ENCODE measurements at regions not wholly inside any gene's neighbourhood (a gene's known extent, or its start where the extent isn't known, plus 50 kb on each side); places are given as distances from the start of the nearest gene placed in this dataset.

GRCh38 chr18:43876748-43877147, 599.5 kb upstream of the SYT4 start:
- CTCF ChIA-PET = interaction anchor here (0.5 kb wide), 1 partner anchor 84 kb away, joined by 3 read pairs; no protein-coding TSS in a partner anchor
- POLR2A ChIA-PET = no interaction called here
- no peak for TF ChIP-seq ZNF610 (tag by site-specific recombination; IDR thresholded peaks at IDR 0.05; ENCODE audit: borderline replicate concordance)
- TF ChIP-seq KLF1 (tag by site-specific recombination; IDR thresholded peaks at IDR 0.05) = no peak
- TF ChIP-seq ZNF555 (tag by site-specific recombination; conservative IDR thresholded peaks at IDR 0.05) = no peak
- TF ChIP-seq ZNF777 (tag by site-specific recombination; IDR thresholded peaks at IDR 0.05; ENCODE audit: borderline replicate concordance) = no peak
- TF ChIP-seq ZNF311 (tag by site-specific recombination; IDR thresholded peaks at IDR 0.05; ENCODE audit: borderline replicate concordance) = no peak
- TF ChIP-seq REPIN1 (tag by site-specific recombination; IDR thresholded peaks at IDR 0.05; ENCODE audit: low read depth) = no peak
- no peak for TF ChIP-seq ZNF701 (tag by site-specific recombination; IDR thresholded peaks at IDR 0.05)
- TF ChIP-seq CTCF (tag by site-specific recombination; IDR thresholded peaks at IDR 0.05) = no peak
- TF ChIP-seq ZNF404 (tag by site-specific recombination; IDR thresholded peaks at IDR 0.05) = no peak
- TF ChIP-seq ZSCAN30 (tag by site-specific recombination; IDR thresholded peaks at IDR 0.05) = no peak
- no peak for TF ChIP-seq TRIM28 (IDR thresholded peaks at IDR 0.05; ENCODE audit: borderline replicate concordance, low read length)
- no peak for TF ChIP-seq ZSCAN18 (tag by site-specific recombination; IDR thresholded peaks at IDR 0.05)
- no peak for TF ChIP-seq SCRT1 (tag by site-specific recombination; IDR thresholded peaks at IDR 0.05; ENCODE audit: borderline replicate concordance)
- no peak for TF ChIP-seq ZNF324 (tag by site-specific recombination; IDR thresholded peaks at IDR 0.05)
- no peak for TF ChIP-seq ZNF202 (tag by site-specific recombination; IDR thresholded peaks at IDR 0.05; ENCODE audit: borderline replicate concordance)
- no peak for TF ChIP-seq ZNF335 (tag by site-specific recombination; conservative IDR thresholded peaks at IDR 0.05)
- TF ChIP-seq ZNF211 (tag by site-specific recombination; IDR thresholded peaks at IDR 0.05; ENCODE audit: low read depth) = no peak
- TF ChIP-seq PRDM2 (tag by site-specific recombination; IDR thresholded peaks at IDR 0.05; ENCODE audit: borderline replicate concordance) = no peak

More at GRCh38 chr18:43876748-43877147, 599.5 kb upstream of the SYT4 start:
- Histone ChIP-seq H3K4me3 (ENCODE audit: low read depth, low read length) (no peak overlapping the region), H3K9me3 (ENCODE audit: control insufficient read depth, insufficient read depth, low read depth, low read length) (no peaks in the 10 kb centered on the region), H3K27ac (ENCODE audit: extremely low read depth, low read depth, low read length) (no peak overlapping the region), H3K36me3 (ENCODE audit: control insufficient read depth in 2 of 2, insufficient read depth in 1 of 2, low read length in 2 of 2) (no peaks in the 10 kb centered on the region), H3K4me1 (ENCODE audit: control insufficient read depth, insufficient read depth, low read length) (no peaks in the 10 kb centered on the region)

All from HEK293 (cell line).